ENCODE measurements at regions not wholly inside any gene's neighbourhood (a gene's known extent, or its start where the extent isn't known, plus 50 kb on each side); places are given as distances from the start of the nearest gene placed in this dataset.

- peak; percentile 84 for DNase-seq
These were observed 157.8 kb upstream of the SLC1A4 start for GRCh38 chr2:64831134-64831976.

DNA sequence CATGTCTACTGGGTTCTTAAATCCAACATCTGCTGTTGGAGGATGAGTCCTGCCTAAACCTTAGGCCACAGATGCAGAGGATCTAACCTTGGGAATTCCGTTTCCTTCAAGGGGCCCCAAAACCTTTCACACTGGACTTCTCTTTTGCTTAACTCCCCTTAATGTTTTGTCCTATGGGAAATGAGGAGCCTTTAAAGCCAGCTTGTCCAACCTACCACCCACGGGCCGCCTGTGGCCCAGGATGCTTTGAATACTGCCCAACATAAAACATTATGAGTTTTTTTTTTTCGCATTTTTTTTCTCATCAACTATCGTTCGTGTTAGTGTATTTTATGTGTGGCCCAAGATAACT lies 157.2 kb upstream of the SLC1A4 start:
- no peak for DNase-seq

DNA sequence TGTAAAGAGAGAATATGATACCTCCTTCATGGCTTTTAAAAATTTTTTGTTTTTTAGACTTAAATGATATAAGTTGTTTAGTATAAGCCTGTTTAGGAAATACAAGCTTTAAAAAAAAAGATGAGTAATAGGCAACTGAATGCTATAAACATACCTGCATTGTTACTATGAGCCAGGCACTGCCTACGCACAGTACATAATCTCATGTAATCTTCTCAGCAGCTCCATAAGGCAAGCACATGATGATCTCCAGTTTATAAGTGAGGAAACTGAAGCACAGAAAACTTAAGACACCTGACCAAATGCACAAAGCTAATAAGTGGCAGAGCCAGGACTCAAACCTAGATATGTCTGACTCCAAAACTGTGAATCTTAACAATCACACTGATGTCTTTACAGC lies 156.3 kb upstream of the SLC1A4 start:
- DNase-seq = no peak

- no peak for DNase-seq
These were observed 152.6 kb upstream of the SLC1A4 start for GRCh38 chr2:64836566-64836965.

DNA sequence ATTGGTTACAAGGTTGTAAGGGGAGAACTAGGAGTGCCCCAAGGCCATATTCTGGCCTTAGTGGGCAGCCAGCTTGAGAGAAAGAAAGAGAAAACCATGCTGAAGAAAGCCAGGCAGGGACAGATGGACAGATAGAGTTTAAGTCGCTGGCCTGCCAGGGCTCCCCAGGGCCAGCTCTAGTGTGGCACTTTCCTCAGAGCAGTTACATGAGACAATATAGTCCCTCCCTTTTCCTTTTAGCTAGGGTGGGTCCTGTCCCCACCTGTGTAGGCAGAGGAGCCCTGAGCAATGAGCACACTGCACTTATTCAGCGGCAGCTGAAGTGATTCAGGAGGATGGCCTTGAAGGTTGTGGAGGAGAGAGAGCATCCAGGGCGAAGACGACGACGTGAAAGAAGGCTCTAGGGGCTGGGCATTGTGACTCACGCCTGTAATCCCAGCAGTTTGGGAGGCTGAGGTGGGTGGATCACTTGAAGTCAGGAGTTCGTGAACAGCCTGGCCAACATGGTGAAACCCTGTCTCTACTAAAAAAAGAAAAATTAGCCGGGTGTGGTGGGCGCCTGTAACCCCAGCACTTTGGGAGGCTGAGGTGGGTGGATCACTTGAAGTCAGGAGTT lies 152.0 kb upstream of the SLC1A4 start:
- DNase-seq = no peak

DNA sequence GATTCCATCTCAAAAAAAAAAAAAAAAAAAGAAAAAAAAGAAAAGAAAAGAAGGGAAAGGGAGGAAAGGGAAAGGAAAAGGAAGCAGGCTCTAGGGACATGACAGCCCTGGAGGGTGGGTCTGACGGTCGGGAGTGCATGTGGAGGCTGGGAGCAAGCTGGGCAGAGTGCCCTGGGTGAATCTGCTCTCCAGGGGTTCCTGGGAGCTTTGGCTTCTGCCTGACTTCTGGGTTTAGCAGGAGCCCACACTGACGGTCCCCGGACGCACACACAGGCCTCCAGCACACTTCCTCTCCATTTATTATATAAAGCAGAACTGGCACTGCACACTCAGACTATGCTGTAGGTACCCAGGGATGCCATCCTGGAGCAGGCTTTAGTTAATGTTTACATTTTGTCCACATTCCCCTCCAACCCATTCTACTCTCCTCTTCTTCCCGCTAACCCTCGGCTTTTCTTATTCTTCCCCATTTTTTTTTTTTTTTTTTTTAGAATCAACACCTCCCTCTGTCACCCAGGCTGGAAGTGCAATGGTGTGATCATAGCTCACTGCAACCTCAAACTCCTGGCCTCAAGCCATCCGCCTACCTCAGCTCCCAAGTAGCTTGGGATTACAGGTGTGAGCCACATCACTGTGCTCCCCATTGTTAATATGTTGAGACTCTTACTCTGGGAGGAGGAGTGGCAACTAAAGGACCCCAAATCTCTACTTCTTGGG lies 151.1 kb upstream of the SLC1A4 start:
- peak; percentile 62 for DNase-seq

DNA sequence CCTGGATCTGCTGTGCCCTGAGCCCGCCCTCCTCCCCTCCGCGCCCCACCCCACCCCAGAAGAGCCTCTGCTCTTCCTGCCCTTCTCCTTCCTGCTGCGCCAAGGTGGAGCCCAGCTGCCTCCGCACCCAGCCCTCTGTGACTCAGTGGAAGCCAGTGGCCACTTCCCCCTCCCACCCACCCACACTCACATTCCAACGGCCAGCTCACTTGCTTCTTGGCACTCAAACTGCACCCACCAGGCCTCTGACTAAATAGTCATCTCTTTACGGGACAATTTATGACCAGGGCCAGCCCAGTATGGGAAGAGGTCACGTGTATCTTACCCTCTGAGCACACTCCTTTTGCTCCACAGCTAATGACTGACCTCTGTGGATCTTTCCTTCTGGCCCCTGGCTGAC lies 150.4 kb upstream of the SLC1A4 start:
- no peak for DNase-seq

DNA sequence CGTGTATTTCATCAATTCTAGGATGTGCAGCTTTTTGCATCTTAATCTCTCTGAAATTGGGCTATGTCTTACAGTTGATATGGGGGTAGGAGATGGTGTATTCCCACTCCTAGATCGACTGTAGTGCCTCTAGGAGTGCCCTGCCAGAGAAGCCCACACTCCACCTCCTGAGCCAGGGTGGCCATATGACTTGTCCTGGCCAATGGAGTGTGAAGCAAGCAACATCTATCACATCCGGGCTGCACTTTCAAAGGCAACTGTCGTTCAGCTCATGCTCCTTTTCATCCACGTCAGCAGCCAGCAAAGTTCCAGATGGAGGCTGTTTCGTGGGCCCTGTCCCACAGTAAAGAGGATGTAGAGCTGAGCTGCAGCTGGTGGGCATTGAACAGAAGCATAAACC lies 149.4 kb upstream of the SLC1A4 start:
- no peak for DNase-seq

GRCh38 chr2:64840426-64840881 lies 148.7 kb upstream of the SLC1A4 start:
- no peak for DNase-seq

- peak; percentile 74 for DNase-seq
These were observed 147.7 kb upstream of the SLC1A4 start for GRCh38 chr2:64841461-64841860.

- no peak for DNase-seq
These were observed 147.2 kb upstream of the SLC1A4 start for GRCh38 chr2:64842030-64842429.

DNA sequence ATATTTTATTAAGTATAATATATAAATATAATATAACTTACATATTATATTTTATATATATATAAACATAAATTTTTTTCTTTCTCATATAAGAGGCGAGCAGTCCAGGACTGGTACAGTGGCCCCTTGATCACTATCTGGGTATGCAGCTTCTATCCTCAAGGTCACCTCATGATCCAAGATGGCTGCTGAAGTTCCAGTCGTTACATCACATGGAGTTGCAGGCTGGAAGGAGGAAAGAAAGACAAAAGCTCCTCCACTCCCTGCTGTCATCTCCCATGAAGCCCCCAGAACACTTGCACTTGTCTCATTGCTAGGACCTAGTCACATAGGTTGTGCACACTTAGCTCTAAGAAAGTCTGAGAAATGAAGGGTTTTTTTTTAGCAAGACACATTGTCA lies 145.1 kb upstream of the SLC1A4 start:
- no peak for DNase-seq

GRCh38 chr2:64845273-64845905 lies 143.8 kb upstream of the SLC1A4 start:
- DNase-seq = no peak

DNA sequence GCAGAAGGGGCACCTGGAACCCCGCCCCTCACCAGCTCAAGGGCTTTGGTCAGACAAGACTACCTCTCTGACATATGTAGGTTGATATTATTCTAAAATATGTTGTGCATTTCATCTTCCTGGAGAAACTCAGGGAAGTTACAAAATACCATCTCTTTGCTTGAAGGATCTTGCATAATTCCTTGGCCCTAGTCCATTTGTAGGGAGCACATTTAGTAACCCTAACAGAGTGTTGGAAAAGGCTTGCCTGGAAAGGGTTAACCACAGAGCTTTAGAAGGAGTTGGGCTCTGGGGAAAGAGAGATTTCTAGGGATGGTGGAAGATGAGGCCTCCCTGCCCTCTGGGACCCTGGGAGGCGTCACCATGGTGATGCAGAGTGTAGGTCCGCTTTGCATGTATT lies 143.0 kb upstream of the SLC1A4 start:
- no peak for DNase-seq

- no peak for DNase-seq
These were observed 141.3 kb upstream of the SLC1A4 start for GRCh38 chr2:64847930-64848329.

DNA sequence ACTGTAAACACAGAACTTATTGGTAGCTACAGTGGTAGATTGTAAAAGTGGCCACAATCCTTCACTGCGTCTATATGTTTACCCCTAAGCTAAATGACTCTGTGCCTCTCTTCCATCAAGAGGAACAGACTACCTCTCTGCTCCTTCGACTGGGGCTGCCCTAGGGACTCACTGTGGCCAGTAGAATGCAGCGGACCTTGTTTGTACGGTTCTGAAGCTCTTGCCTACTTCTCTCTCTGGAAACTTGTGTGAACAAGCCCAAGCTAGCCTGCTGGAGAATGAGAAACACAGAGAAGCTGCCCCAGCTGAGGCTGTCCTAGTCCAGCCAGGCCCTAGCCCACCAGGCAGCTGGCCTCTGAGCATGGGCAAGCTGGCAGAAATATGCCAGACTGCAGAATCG lies 140.8 kb upstream of the SLC1A4 start:
- no peak for DNase-seq

GRCh38 chr2:64848945-64849344 lies 140.3 kb upstream of the SLC1A4 start:
- DNase-seq = no peak

DNA sequence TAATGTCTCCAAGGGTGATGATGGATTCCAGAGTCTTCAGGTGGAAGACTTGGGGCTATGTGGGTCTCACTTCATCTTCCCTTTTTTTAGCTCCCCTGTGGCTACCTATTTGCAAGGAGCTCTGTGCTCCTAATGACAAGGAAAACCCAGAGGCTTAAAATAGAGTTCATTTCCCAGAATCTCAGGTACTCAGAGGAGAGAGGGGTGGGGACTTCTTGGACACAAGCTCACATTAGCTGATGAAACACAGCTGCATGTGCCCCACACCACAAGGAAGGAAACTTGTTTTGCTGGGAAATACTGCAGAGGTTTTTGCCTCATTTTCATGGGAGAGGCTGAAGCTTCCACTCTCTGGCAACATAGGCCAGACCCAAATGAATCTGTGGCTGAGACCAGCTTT lies 138.6 kb upstream of the SLC1A4 start:
- DNase-seq = no peak

DNA sequence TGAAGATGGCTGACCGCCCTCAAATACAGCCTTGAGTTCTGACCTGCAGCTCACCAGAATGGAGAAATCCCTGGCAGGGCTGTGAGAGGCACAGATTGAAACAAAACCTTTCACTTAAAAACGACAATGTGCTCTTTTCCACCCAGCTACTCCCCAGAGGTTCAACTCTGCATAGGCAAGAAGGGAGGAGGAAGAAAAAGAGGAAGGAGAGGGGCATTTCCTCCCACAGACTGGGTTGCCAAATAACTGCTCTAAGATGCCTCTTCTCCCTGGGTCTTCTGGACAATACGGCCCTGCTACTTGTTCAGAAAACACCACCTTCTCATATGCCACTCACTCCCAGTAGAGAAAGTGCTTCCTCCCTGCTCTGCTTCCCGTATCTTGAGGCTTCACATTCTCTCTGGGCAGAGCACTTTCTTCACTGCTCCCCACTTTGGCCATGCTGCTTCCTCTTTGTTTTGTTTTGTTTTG lies 136.4 kb upstream of the SLC1A4 start:
- DNase-seq = peak; percentile 86

- no peak for DNase-seq
These were observed 135.9 kb upstream of the SLC1A4 start for GRCh38 chr2:64853306-64853705.

- DNase-seq = no peak
These were observed 135.3 kb upstream of the SLC1A4 start for GRCh38 chr2:64853894-64854293.

- peak; percentile 76 for DNase-seq
These were observed 134.4 kb upstream of the SLC1A4 start for GRCh38 chr2:64854773-64855237.
